ENCODE measurements at regions not wholly inside any gene's neighbourhood (a gene's known extent, or its start where the extent isn't known, plus 50 kb on each side); places are given as distances from the start of the nearest gene placed in this dataset.
"Not testable (repeated sequence)": the region's sequence is repeated elsewhere in the genome, so short reads cannot be mapped to it uniquely, and the experiment has no call there.

GRCh38 chr7:110502888-110503465 is 588.0 kb upstream of the LRRN3 start:
- no peaks in the 10 kb centered on the region for H3K4me1 ChIP-seq (ENCODE audit: control insufficient read depth in 5 of 5, insufficient read depth in 5 of 5, low read length in 5 of 5)
- H3K36me3 ChIP-seq (ENCODE audit: control insufficient read depth in 4 of 4, insufficient read depth in 4 of 4, low read length in 4 of 4): no peaks in the 10 kb centered on the region
- no peak for ATAC-seq (ENCODE audit: insufficient read depth, low FRiP score)
- 28 to 59% methylated on average over 1 of the region's 1 CpG for WGBS, 2 donors
- no peak for TF ChIP-seq CTCF (IDR thresholded peaks at IDR 0.05; ENCODE audit: control extremely low read depth, extremely low read depth)
- H3K27me3 ChIP-seq (ENCODE audit: control insufficient read depth in 3 of 3, insufficient read depth in 3 of 3, low read length in 2 of 3): no peaks in the 10 kb centered on the region
- H3K9ac ChIP-seq (ENCODE audit: insufficient read depth in 1 of 2, low read length in 2 of 2): no peak overlapping the region
- H3K4me3 ChIP-seq: no peak overlapping the region
- DNase-seq: no peak
- no peak overlapping the region for H3K27ac ChIP-seq (ENCODE audit: low read depth in 1 of 2, low read length in 1 of 2)
- H3K9me3 ChIP-seq (ENCODE audit: control insufficient read depth in 4 of 4, insufficient read depth in 3 of 4, low read length in 3 of 4): no peaks in the 10 kb centered on the region

DNA sequence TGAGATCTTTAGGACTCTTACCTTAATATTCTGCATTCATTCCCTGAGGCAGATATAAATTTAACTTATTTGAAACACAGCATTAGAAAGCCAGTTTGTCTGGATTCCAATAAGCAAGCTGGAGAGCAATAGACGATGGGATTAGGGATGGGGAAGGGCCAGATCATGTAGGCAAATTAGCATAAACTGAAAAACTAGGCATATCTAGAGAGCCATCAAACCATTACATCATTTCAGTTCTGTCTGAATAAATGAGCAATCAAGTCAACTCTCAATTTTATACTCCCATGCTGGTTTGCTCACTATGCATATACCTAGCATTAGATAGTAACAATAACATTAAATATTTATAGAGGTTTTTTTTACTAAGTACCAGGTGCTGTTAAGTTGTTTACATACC is 583.6 kb upstream of the LRRN3 start:
- Histone ChIP-seq H3K27ac (ENCODE audit: low read depth in 1 of 2, low read length in 1 of 2) (no peak overlapping the region), H3K36me3 (ENCODE audit: control insufficient read depth in 4 of 4, insufficient read depth in 4 of 4, low read length in 4 of 4) (no peaks in the 10 kb centered on the region), H3K9me3 (ENCODE audit: control insufficient read depth in 4 of 4, insufficient read depth in 3 of 4, low read length in 3 of 4) (no peaks in the 10 kb centered on the region), H3K4me3 (no peak overlapping the region), H3K27me3 (ENCODE audit: control insufficient read depth in 3 of 3, insufficient read depth in 3 of 3, low read length in 2 of 3) (no peaks in the 10 kb centered on the region), H3K4me1 (ENCODE audit: control insufficient read depth in 5 of 5, insufficient read depth in 5 of 5, low read length in 5 of 5) (no peaks in the 10 kb centered on the region), H3K9ac (ENCODE audit: insufficient read depth in 1 of 2, low read length in 2 of 2) (no peak overlapping the region)
- TF ChIP-seq CTCF (IDR thresholded peaks at IDR 0.05; ENCODE audit: control extremely low read depth, extremely low read depth): no peak
- no peak for DNase-seq
- no peak for ATAC-seq (ENCODE audit: insufficient read depth, low FRiP score)
- WGBS, 2 donors: 67 to 92% methylated on average over 1 of the region's 1 CpG

DNA sequence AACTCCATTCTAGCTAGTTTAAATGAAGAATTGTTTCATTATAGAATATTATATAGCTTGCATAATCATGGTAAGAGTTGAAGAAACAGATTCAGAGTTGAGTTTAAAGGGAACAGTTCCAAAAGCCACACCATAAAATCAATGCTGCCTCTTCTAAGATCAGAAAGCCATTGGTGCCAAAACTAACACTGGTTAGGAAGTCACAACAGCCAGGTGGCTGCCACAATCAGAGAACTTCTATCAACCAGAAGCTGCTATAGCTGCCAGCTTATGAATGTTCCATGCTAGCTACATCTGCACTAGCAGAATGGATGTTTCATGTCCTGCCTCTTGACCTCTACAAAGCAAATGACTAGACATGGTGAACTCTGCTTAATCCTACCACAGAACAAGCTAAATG is 583.1 kb upstream of the LRRN3 start:
- Histone ChIP-seq H3K4me1 (ENCODE audit: control insufficient read depth in 5 of 5, insufficient read depth in 5 of 5, low read length in 5 of 5) (no peaks in the 10 kb centered on the region), H3K9me3 (ENCODE audit: control insufficient read depth in 4 of 4, insufficient read depth in 3 of 4, low read length in 3 of 4) (no peaks in the 10 kb centered on the region), H3K36me3 (ENCODE audit: control insufficient read depth in 4 of 4, insufficient read depth in 4 of 4, low read length in 4 of 4) (no peaks in the 10 kb centered on the region), H3K4me3 (no peak overlapping the region), H3K9ac (ENCODE audit: insufficient read depth in 1 of 2, low read length in 2 of 2) (no peak overlapping the region), H3K27me3 (ENCODE audit: control insufficient read depth in 3 of 3, insufficient read depth in 3 of 3, low read length in 2 of 3) (no peaks in the 10 kb centered on the region), H3K27ac (ENCODE audit: low read depth in 1 of 2, low read length in 1 of 2) (no peak overlapping the region)
- DNase-seq (no peak), ATAC-seq (ENCODE audit: insufficient read depth, low FRiP score) (no peak)
- TF ChIP-seq CTCF (IDR thresholded peaks at IDR 0.05; ENCODE audit: control extremely low read depth, extremely low read depth): no peak

DNA sequence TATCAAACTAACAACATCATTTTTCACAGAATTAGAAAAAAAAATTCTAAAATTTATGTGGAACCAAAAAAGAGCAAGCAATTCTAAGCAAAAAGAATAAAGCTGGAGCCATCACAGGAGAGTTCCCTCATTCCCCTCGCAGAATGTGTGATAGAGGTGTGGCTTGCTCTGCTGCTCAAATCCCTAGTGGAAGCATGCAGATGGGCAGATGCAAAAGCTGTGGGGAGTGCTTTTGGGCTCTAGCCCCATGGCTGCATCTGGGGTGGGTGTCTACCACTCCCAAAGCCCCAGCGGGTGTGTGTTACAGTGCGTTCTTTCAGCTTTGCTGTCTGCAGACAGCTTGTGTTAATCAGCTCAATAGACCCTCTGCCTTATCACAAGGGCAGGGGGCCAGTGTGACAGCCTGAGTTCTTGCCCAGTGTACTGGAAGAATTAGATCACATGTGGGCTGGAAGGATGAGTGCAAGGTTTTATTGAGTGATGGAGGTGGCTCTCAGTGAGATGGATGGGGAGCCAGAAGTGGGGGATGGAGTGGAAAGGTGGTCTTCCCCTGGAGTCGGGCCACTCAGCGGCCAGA is 575.9 kb upstream of the LRRN3 start:
- not testable (repeated sequence) for H3K27ac ChIP-seq (ENCODE audit: low read depth in 1 of 2, low read length in 1 of 2); ATAC-seq (ENCODE audit: insufficient read depth, low FRiP score); DNase-seq; H3K27me3 ChIP-seq (ENCODE audit: control insufficient read depth in 3 of 3, insufficient read depth in 3 of 3, low read length in 2 of 3); H3K9ac ChIP-seq (ENCODE audit: insufficient read depth in 1 of 2, low read length in 2 of 2); H3K4me1 ChIP-seq (ENCODE audit: control insufficient read depth in 5 of 5, insufficient read depth in 5 of 5, low read length in 5 of 5); H3K4me3 ChIP-seq; H3K36me3 ChIP-seq (ENCODE audit: control insufficient read depth in 4 of 4, insufficient read depth in 4 of 4, low read length in 4 of 4)
- WGBS, 2 donors: 48 to 62% methylated on average over 5 of the region's 5 CpGs
- H3K9me3 ChIP-seq (ENCODE audit: control insufficient read depth in 4 of 4, insufficient read depth in 3 of 4, low read length in 3 of 4): peaks cover 0 to 11% (median 0%) of the 10 kb centered on the region in 4 donors
